ENCODE measurements at regions not wholly inside any gene's neighbourhood (a gene's known extent, or its start where the extent isn't known, plus 50 kb on each side); places are given as distances from the start of the nearest gene placed in this dataset.

DNA sequence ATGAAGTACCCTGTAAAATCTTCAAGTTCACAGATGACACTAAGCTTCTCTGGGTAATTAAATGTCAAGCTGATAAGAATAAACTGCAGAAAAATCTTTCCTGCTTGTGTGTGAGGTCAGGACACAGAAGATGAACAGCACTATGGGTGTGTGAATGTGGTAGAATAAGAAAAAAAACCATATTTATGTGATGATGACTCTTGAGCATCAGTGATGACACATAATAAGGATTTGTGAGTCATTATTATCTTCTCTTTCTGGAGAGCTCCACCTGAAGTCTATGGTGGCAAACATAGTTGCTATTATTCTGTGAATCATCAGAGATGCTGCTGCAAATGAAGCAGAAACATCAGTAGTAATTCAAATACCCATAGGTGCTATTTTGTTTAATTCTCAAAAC lies 422.4 kb downstream of the DIPK2A start:
- TF ChIP-seq CTCF (IDR thresholded peaks at IDR 0.05) = no peak
- no peak for TF ChIP-seq POLR2A (IDR thresholded peaks at IDR 0.05)

Measured in tibial nerve (tissue), 3 donors.